ENCODE measurements at regions not wholly inside any gene's neighbourhood (a gene's known extent, or its start where the extent isn't known, plus 50 kb on each side); places are given as distances from the start of the nearest gene placed in this dataset.

- no peak overlapping the region for H3K4me3 Mint-ChIP-seq
- CTCF ChIA-PET: no interaction called here
- H3K27me3 Mint-ChIP-seq (ENCODE audit: low read depth): peaks cover 4% of the 10 kb centered on the region
- ATAC-seq (no peak), DNase-seq (ENCODE audit: low spot score) (no peak)
- H3K9me3 Mint-ChIP-seq: peaks cover 12% of the 10 kb centered on the region
- H3K27ac Mint-ChIP-seq: no peak overlapping the region
- peaks cover 5% of the 10 kb centered on the region for H3K4me1 Mint-ChIP-seq
- no peak for TF ChIP-seq NR1H2 (CRISPR knock-in tag; IDR thresholded peaks at IDR 0.05)
- TF ChIP-seq FOXP1 (CRISPR knock-in tag; IDR thresholded peaks at IDR 0.05; ENCODE audit: borderline replicate concordance): no peak
- no peak for TF ChIP-seq ZNF423 (CRISPR knock-in tag; IDR thresholded peaks at IDR 0.05)
- TF ChIP-seq MXD4 (CRISPR knock-in tag; IDR thresholded peaks at IDR 0.05; ENCODE audit: borderline replicate concordance): no peak
- TF ChIP-seq ZSCAN18 (CRISPR knock-in tag; IDR thresholded peaks at IDR 0.05): no peak
- TF ChIP-seq ZNF425 (CRISPR knock-in tag; conservative IDR thresholded peaks at IDR 0.05): no peak
- no peak for TF ChIP-seq ELF4 (CRISPR knock-in tag; IDR thresholded peaks at IDR 0.05; ENCODE audit: low read depth)
- no peak for TF ChIP-seq STAT6 (CRISPR knock-in tag; conservative IDR thresholded peaks at IDR 0.05; ENCODE audit: low read depth)
- no peak for TF ChIP-seq PRRX2 (CRISPR knock-in tag; IDR thresholded peaks at IDR 0.05)
- no peak for TF ChIP-seq ZBTB43 (CRISPR knock-in tag; IDR thresholded peaks at IDR 0.05)
- TF ChIP-seq GRHL2 (CRISPR knock-in tag; IDR thresholded peaks at IDR 0.05; ENCODE audit: insufficient replicate concordance, severe bottlenecking): no peak
- POLR2A ChIA-PET: interaction anchor here (0.6 kb wide), 1 partner anchor 869 kb away, joined by 4 read pairs; no protein-coding TSS in a partner anchor
- no peaks in the 10 kb centered on the region for H3K36me3 Mint-ChIP-seq
Measured at GRCh38 chr17:72249441-72249840, 128.6 kb downstream of the SOX9 start.

- H3K27ac Mint-ChIP-seq: no peak overlapping the region
- H3K4me3 Mint-ChIP-seq: no peak overlapping the region
- peaks cover 5% of the 10 kb centered on the region for H3K4me1 Mint-ChIP-seq
- CTCF ChIA-PET: no interaction called here
- peaks cover 11% of the 10 kb centered on the region for H3K9me3 Mint-ChIP-seq
- POLR2A ChIA-PET: no interaction called here
- no peak for ATAC-seq
- H3K27me3 Mint-ChIP-seq (ENCODE audit: low read depth): peaks cover 3% of the 10 kb centered on the region
- DNase-seq (ENCODE audit: low spot score): no peak
- H3K36me3 Mint-ChIP-seq: no peaks in the 10 kb centered on the region
- no peak for TF ChIP-seq ATF6 (CRISPR knock-in tag; IDR thresholded peaks at IDR 0.05)
- TF ChIP-seq ZNF281 (CRISPR knock-in tag; IDR thresholded peaks at IDR 0.05): no peak
- TF ChIP-seq ZNF425 (CRISPR knock-in tag; conservative IDR thresholded peaks at IDR 0.05): no peak
- TF ChIP-seq MXD4 (CRISPR knock-in tag; IDR thresholded peaks at IDR 0.05; ENCODE audit: borderline replicate concordance): no peak
- TF ChIP-seq ZNF219 (CRISPR knock-in tag; IDR thresholded peaks at IDR 0.05; ENCODE audit: borderline replicate concordance): no peak
- TF ChIP-seq MLX (CRISPR knock-in tag; IDR thresholded peaks at IDR 0.05): no peak
- no peak for TF ChIP-seq ZNF423 (CRISPR knock-in tag; IDR thresholded peaks at IDR 0.05)
- TF ChIP-seq ZNF671 (CRISPR knock-in tag; IDR thresholded peaks at IDR 0.05): no peak
- TF ChIP-seq USF1 (CRISPR knock-in tag; IDR thresholded peaks at IDR 0.05): no peak
Measured at GRCh38 chr17:72250206-72250605, 129.4 kb downstream of the SOX9 start.

Data from WTC11 (cell line).